ENCODE measurements at regions not wholly inside any gene's neighbourhood (a gene's known extent, or its start where the extent isn't known, plus 50 kb on each side); places are given as distances from the start of the nearest gene placed in this dataset.
"Not testable (repeated sequence)": the region's sequence is repeated elsewhere in the genome, so short reads cannot be mapped to it uniquely, and the experiment has no call there.

GRCh38 chr6:6479785-6480184 is 108.7 kb upstream of the LY86 start:
- no peak for DNase-seq

GRCh38 chr6:6482256-6482655 is 106.3 kb upstream of the LY86 start:
- DNase-seq, result no peak

- DNase-seq, result no peak
These were observed 105.4 kb upstream of the LY86 start for GRCh38 chr6:6483168-6483567.

GRCh38 chr6:6483733-6484132 is 104.8 kb upstream of the LY86 start:
- DNase-seq, result no peak

GRCh38 chr6:6484681-6485080 is 103.8 kb upstream of the LY86 start:
- DNase-seq, result no peak

GRCh38 chr6:6486595-6486994 is 101.9 kb upstream of the LY86 start:
- no peak for DNase-seq

- DNase-seq, result no peak
These were observed 96.8 kb upstream of the LY86 start for GRCh38 chr6:6491761-6492160.

DNA sequence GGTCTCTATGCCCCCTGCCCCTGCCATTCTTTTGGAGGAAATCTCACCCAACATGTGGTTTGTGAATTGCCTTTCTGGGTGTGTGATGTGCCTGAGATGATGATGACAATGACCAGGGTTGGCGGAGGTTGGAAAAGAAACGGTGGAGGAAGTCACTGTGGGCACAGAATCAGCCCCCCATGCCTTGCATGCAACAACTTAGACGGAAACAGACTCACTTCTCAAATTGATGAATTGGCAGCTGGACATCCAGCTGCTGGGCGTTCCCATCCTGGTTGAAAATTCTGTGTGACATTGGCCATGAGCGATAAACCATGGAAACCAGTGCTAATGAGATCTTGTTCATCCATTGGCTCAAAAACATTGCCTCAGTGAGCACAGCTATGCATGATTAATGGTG is 95.8 kb upstream of the LY86 start:
- no peak for DNase-seq

GRCh38 chr6:6494139-6494538 is 94.4 kb upstream of the LY86 start:
- not testable (repeated sequence) for DNase-seq

GRCh38 chr6:6494677-6495076 is 93.8 kb upstream of the LY86 start:
- DNase-seq, result peak in 3 of 56 donors; percentile 2 to 35 (median 8)

GRCh38 chr6:6495851-6496250 is 92.7 kb upstream of the LY86 start:
- no peak for DNase-seq

DNA sequence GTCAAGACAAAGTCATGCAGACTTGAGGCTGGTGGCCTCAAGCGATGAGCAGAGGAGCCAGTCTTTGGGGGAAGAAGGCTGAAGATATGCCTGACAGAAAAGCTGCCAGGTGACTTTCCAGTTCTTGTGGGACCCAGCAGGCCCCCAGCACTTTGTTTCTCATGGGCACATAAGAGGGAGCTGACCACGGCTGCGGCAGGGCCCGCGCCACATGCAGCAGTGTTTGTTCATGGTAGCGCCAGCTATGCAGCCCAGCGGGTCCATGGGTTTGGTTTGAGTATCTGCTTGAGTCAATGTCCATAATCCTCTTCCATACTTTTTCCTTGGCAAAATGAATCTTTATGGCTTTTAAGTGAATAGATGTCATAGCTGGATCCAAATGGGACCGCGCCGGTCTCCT is 91.0 kb upstream of the LY86 start:
- DNase-seq, result no peak

DNA sequence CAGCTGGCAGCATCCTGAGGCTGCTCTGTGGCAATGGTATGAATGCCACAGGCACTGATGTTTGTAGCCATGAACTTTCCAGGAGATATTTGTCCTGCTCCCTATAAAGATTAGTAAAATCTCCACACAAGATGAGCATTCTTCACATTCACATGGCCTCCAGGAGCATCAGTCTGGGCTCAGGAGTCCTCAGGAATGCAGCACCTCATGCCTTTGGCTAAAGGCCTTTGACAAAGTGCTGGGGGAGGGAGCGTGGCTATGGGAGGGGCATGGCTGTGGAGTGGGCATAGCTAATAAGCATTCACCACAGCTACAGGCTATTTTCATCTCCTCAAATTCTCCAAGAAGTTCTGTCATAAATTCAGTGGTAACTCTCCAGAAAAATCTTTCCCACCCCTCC is 90.5 kb upstream of the LY86 start:
- DNase-seq, result no peak

DNA sequence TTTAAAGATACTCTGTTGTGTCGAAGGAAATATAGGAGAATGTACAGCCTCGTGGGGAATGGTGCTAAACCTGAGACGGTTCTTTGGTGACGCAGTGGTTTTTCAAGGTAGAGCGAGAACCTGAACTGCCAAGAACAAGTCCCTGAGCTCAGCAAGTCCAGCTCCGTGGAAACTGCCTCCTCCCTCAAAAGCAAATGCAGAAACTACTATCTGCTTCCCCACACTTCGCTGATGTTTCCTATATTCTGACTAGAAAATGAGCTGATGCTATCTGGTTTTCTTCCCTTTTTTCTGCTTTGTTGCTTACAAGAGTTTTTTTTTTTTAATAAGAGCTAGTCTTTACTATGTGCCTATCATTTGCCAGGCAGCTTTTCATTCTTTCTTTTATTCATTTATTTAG is 85.3 kb upstream of the LY86 start:
- no peak for DNase-seq

GRCh38 chr6:6505111-6505510 is 83.4 kb upstream of the LY86 start:
- DNase-seq, result no peak

GRCh38 chr6:6508643-6509042 is 79.9 kb upstream of the LY86 start:
- no peak for DNase-seq

GRCh38 chr6:6509284-6509683 is 79.2 kb upstream of the LY86 start:
- no peak for DNase-seq

- no peak for DNase-seq
These were observed 75.8 kb upstream of the LY86 start for GRCh38 chr6:6512711-6513110.

DNA sequence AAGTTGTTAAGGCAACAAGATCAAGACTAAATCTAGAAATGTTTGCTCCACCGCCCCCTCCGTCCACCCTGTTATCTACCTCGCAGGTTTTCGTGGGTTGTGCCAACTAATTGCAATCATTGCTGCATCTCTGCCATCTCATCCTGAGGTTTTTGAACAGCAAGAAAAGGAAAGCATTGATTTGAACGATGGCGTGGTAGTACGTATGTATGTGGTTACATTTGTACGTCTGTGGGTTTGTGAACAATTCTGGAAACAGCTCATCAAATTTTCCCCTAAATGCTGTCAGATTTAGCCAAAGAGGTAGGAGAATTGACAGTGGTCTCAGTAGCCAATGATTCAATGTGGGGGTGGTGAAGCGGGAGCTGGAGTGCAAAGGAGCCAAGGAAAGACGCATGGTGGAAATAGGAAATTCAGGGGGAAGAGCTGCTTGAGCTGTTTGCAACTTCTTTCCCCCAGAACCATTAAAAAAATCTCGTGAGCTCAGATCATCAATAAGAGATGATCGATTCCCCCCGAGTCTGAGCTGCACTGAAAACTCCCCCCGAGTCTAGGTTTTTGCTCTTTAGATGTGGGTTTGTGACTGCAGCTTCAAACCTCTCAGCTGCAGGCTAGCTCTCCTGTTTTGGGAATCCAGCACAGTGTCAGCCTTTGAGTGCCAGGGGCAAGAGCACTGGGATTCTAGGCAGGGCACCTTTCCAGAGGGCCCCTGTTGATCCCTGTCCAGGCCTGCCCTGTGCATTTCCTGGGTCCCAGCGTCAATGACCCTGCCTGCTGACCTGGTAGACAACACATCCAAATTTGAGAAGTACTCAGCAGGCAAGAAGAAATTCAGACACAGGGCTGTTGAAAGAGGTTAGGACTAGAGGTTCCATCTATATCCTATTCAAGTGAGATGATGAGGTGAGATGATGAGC is 72.6 kb upstream of the LY86 start:
- peak in 1 of 56 donors; percentile 16 for DNase-seq

DNA sequence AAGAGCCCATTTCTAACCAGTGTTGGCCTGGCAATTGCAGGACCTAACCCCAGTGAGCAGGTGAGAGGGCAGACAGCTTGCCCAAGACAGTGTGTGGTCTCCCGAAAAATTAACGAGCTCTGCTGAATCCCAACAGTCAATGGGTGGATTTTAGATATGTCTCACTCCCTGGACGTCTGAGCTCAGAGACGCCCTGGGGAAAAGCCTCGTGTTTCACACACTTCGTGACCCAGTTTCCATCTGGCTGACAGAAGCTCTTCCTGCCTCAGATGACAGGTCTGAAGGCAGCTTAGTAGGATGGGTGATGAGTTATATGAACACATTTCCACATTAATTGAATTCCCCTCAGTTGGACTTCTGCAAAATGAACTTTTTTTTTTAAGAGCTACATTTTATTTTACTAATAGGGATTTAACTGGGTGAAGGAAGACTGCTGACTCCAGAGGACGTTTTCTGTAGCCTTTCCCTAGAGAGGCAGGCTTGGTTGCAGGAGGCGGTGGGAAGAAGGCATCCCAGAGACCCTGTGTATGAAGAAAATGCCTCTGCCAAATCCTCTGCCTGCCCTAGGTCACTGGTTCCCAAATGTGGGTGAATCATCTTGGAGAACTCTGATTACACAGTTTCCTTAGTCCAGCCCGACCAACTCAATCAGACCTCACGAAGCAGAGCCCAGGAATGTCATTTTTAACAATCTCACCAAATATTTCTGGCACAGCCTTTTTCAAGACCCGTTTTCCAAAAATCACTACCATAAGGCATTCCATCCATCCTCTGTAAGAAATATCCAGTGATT is 71.7 kb upstream of the LY86 start:
- no peak for DNase-seq

DNA sequence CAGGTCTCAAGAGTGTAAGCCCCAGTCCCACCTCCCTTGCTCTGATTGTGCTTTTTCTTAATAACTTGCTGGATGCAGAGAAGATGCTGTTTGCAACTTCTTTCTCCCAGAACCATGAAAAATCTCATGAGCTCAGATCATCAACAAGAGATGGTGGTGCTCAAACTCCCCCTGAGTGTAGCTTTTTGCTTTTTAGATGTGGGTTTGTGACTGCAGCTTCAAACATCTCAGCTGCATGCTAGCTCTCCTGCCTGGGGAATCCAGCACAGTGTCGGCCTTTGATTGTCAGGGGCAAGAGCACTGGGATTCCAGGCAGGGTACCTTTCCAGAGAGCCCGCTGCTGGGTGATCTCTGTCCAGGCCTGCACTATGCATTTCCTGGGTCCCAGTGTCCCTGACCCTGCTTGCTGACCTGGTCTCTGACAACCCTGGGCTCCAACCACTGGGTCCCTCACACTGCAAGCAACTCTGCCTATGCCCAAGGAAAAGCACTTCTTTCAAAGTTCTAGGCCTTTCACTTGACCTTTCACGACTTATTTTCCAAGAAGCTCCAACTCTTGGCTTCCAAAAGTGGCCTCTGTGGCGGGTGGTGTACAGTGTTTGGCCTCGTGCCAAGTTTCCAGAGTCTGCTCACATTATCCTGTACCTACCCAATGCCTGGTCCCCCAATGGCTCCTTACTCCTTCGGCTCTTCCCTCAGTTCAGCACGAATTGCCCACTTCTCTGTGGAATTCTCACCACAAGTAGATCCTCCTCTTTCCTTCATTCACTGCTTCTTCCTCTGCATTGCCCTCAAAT is 69.7 kb upstream of the LY86 start:
- DNase-seq, result no peak

DNA sequence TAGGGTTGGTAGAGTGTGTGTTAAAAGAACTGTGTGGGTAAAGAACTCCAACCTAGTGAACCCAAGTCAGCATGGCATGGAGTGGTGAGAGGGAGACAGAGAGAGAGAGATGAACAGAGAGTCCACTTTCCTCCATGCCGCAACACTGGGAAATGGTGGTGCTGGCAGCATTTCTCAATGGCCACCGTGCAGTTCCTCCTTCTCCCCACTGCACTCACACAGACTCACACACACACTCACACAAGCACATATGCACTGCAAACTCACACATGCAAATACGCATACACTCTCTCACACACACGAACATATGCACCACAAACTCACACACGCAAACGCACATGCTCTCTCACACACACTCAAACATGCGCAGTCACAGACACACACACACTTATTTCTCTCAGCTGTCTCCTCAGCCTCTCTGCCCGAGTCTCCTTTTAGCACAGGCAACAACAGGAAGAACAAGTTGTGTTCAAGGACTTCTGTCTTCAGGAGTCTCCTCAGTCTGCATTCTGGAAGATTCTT is 66.5 kb upstream of the LY86 start:
- DNase-seq, result no peak

Data from nucleus accumbens (tissue), 56 donors.